ENCODE measurements at regions not wholly inside any gene's neighbourhood (a gene's known extent, or its start where the extent isn't known, plus 50 kb on each side); places are given as distances from the start of the nearest gene placed in this dataset.
"Not testable (repeated sequence)": the region's sequence is repeated elsewhere in the genome, so short reads cannot be mapped to it uniquely, and the experiment has no call there.

DNA sequence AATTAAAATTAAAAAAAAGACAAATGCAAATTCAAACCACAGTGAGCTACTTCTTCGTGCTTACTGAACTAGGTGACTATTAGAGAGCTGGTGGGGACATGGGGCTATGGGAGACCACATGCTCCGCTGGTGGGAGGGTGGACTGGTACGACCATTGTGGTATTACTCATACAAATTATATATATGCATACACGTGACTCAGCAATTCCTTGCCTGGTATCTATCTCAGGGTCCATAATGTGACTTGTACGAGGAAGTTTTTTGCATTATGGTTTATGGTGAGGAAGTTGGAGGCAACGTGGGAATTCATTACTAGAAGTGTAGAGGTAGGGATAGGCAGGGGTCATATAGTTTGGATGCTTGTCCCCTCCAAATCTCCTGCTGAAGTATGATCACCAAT lies 1112.7 kb downstream of the TYW1 start:
- no peak for DNase-seq

DNA sequence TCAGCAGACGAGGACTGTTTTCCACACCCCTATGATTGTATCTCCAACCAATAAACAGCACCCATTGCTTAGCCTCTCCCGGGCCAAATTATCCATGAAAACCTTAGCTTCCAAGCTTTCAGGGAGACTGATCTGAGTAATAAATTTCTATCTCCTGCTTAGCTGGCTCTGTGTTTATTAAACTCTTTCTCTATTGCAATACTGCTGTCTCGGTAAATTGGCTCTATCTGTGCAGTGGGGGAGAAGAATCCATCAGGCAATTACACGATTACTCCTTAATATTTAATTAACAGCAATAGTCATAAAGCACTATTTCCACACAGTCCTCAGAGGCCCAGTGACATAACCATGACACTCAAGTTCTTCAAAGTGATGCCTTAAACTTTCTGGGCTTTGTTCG lies 1122.8 kb downstream of the TYW1 start:
- no peak for DNase-seq

GRCh38 chr7:68121056-68121455 lies 1124.4 kb downstream of the TYW1 start:
- no peak for DNase-seq

- no peak for DNase-seq
These were observed 1125.0 kb downstream of the TYW1 start for GRCh38 chr7:68121655-68122054.

GRCh38 chr7:68122801-68123200 lies 1126.2 kb downstream of the TYW1 start:
- no peak for DNase-seq

DNA sequence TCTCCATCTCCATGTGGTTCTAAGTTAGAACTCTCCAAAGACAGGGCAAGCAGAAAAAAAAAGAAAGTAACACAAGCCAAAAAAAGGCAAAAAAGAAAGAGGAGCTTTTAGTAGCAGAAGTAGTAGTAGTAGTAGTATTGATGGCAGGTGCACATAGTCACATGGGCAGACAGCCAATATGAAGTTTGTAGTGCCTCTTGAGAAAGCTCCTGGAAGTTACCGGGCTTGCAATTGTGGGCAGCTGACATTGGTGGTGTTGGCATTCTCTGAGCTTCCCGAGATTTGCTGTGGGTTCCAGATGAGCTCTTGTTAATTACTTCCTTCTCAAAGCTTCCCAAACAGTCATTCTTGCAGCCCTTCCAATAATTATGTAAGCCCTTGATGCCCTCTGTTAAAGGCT lies 1128.5 kb downstream of the TYW1 start:
- DNase-seq: no peak

- DNase-seq: no peak
These were observed 1136.4 kb downstream of the TYW1 start for GRCh38 chr7:68133045-68133444.

- no peak for DNase-seq
These were observed 1146.7 kb downstream of the TYW1 start for GRCh38 chr7:68143345-68143744.

- DNase-seq: no peak
These were observed 1150.3 kb downstream of the TYW1 start for GRCh38 chr7:68146983-68147382.

DNA sequence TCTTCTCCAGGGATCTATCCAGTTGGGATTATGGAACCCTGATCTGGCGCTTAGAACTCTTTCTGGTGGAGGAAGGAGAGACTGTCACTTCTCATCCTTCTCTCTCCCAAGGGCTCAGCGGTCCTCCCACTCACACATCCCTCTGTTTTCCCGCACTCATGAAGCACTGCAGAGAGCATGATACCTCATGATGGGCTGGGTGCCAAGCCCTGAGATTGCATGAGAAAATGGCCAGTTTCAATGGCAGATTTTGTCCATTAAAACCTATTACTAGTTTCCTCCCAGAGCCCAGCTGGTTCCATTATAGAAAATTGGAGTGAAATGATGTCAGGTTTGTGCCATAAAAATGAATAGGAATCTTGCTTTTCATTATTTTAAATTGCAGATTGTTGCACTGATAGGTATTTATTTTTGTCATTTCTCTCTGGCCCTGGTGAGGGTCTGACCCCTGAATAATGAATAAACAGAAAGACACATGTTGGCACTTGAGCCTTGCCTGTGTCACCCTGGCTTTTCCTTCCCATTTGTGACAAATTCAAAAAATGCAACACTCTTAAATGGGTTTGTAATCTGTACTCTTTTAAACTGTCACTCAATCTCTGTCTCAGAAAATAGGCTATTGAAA lies 1151.1 kb downstream of the TYW1 start:
- no peak for DNase-seq

GRCh38 chr7:68148440-68148839 lies 1151.8 kb downstream of the TYW1 start:
- no peak for DNase-seq

GRCh38 chr7:68152205-68152604 lies 1155.6 kb downstream of the TYW1 start:
- DNase-seq: no peak

- DNase-seq: no peak
These were observed 1159.0 kb downstream of the TYW1 start for GRCh38 chr7:68155676-68156075.

DNA sequence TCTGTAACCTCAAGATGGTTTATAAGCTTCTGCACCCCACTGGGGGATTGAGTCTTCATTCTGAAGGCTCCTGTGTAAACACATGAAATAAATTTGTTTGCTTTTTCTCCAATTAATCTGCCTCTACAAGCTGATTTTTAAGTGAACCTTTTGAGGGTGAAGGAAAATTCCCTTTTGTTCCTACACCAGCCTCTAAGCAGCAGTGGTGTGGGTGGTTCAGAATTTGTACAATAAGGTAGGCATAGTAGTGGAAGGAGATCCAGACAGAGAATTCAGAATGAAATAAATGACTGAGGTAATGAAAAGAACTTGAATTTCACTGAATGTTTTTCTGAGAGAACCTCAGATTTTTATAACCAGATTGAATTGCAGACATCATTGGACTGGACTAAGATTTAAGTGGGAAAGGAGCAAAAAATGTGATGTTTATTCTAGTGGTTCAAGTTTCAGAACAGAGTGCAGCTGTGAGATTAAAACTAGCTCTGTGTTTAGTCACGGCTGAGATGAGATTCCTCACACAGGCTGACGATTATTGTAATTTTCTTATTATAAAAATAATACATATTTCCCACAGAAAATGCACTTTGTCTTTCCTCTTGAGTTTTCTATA lies 1162.2 kb downstream of the TYW1 start:
- DNase-seq: no peak

GRCh38 chr7:68162712-68163111 lies 1166.1 kb downstream of the TYW1 start:
- no peak for DNase-seq

- peak; percentile 92 for DNase-seq
These were observed 1169.9 kb downstream of the TYW1 start for GRCh38 chr7:68166525-68166924.

DNA sequence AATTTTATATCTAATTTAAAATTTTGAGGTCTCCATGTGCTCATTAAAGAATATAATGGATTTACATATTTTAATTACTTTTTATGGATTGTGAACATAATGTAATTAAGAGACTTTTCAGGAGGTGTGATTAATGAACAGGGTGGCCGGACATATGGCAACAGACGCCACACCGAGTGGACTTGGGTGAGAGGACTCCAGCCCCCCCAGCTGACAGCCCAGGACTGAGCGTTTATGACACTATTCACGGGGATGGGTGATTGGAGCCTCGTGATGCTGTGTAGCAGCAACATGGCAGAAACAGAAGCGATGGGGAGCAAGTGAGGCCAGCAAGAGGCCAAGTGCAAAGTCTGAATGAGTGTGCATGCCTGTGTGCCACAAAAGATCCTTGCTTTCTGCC lies 1176.9 kb downstream of the TYW1 start:
- DNase-seq: no peak

DNA sequence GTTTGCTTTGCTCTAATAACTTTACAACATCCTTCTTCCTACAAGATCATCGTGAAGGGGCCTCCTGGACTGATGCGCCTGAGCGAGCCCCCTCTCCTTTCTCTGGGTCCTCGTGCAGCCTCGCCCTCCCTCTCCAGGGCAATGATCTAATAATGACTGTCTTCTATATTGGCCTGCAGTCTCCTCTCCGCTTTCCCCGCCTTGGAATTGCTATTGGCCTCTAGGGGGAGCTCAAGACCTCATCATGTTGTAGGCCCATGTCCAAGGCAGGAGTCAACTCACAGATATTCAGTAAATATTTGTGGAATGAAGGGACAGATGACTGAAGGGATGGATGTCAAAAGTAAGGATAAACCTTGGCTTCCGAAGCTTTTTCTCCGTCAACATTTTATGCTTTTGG lies 1180.3 kb downstream of the TYW1 start:
- DNase-seq: peak; percentile 54

DNA sequence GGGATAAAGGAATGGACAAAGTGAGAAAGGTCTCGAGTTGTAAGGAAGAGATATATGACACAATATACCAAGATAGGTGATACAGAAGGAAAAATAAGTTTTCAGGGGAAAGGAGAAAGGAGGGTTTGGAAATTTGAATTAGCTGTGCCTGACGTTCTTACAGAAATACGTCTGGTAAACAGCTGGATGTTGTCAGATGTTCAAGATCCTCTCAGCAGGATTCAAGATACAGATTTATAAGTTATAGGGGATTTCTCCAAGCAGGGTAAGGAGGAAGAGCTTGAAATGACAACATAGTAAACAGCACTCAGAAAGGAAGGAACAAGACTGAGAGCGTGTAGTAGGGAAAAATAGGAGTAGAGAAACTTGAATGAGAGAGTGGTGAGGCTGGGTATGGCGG lies 1184.1 kb downstream of the TYW1 start:
- DNase-seq: no peak

DNA sequence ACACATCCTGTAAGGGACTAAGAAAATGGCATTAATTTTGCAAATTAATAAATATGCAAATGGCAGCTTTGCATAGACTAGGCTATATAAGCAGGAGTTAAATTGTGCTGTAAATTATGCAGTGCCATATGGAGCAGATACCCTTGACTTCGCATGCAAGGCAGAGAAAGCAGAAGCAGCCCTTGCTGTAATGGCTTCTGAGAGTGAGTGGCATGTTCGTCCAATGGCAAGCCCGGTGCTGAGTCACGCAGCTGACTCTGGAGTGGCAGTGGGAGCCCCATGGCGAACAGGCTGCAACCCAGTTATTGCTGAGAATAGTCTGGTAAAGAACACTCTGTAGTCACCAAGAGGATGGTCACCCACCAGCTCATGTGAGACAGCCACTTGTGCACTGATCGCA lies 1186.5 kb downstream of the TYW1 start:
- peak; percentile 58 for DNase-seq

DNA sequence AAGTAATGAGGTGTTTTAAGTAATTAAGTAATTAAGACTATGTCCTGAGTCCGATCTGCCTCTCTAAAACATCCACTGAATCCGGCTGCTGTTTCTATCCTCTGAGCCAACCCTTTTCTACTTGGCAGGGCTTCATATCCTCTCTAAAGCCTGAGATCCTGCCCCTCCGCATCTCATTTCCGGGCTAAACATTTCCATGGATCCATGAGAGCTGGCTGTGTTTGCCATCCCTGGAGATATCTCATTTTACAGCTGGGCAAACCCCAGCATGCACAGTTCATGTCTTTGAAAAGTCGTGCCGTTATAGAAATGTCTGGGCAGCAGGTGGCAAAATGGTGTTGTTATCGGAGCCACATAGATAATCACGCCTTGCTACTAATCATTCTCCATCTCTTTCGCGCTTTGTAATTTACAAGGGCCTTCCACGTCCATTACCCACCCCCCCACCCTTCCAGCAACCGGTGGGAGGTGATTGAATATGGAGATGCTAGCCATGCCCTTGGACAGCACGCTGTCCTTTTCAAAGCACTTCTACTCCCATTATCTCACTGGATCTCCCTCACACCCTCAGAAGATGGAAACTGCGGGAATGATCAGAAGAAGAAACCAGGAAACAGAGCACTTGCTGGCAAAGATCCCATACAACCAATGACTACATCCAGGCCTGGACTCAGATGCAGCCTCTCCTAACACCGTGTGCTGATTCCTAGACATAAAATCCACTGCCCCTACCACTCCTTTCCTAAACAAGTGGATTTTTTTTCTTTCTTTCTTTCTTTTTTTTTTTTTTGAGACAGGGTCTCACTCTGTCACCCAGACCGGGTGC lies 1189.2 kb downstream of the TYW1 start:
- DNase-seq: peak; percentile 86

- DNase-seq: no peak
These were observed 1190.9 kb downstream of the TYW1 start for GRCh38 chr7:68187532-68187931.

DNA sequence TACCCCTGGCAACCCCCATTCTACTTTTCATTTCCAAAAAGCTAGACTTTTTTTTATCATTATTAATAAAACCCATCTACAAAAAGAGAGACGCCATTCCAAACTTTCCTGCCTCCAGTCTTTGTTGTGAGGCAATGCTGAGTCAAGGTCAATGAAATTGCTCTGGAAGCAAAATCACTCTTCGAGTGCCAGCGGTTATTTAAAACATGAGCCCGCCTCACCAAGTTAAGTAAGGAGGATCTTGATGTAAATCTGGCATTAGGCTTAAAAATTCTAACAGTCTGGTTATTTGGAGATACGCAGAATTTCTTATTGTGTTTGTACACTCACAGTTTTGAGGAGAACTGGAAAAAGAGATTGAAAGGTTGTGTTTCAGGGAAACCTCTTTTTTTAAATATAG lies 1196.3 kb downstream of the TYW1 start:
- no peak for DNase-seq

DNA sequence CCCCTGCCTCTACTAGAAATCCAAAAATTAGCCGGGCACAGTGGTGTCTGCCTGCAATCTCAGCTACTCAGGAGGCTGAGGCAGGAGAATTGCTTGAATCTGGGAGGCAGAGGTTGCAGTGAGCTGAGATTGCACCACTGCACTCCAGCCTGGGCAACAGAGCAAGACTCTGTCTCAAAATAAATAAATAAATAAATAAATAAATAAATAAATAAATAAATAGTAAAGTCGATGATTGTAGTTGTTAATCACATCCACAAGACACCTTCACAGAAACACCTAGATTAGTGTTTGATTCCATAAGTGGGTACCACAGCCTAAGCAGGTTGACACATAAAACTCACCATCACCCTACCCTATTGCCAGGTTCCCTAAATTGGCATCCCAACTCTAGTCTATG lies 1199.0 kb downstream of the TYW1 start:
- not testable (repeated sequence) for DNase-seq

Data from DMS 273 treated with DMSO at 0.1 percent for 48 hours (cell line).